Activated T-cell treated with anti-CD3 and anti-CD28 coated beads for 1 hour (primary cell): ENCODE measurements at regions not wholly inside any gene's neighbourhood (a gene's known extent, or its start where the extent isn't known, plus 50 kb on each side); places are given as distances from the start of the nearest gene placed in this dataset.
"Not testable (repeated sequence)": the region's sequence is repeated elsewhere in the genome, so short reads cannot be mapped to it uniquely, and the experiment has no call there.

Source experiments
- DNase-seq: peaks from one replicate; pipeline ENCODE4 v3.0.0-alpha.2; 2020; ENCODE audit warnings: low read depth

DNA sequence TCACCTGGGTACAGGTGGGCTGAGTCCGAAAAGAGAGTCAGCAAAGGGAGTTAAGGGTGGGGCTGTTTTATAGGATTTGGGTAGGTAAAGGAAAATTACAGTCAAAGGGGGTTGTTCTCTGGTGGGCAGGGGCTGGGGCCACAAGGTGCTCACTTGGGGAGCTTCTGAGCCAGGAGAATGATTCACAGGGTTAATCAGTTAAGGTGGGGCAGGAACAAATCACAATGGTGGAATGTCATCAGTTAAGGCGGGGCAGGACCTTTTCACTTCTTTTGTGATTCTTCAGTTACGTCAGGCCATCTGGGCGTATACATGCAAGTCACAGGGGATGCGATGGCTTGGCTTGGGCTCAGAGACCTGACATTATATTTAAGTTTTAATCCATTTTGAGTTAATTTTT, 179.7 kb upstream of the TRPC7 start:
- DNase-seq = not testable (repeated sequence)

DNA sequence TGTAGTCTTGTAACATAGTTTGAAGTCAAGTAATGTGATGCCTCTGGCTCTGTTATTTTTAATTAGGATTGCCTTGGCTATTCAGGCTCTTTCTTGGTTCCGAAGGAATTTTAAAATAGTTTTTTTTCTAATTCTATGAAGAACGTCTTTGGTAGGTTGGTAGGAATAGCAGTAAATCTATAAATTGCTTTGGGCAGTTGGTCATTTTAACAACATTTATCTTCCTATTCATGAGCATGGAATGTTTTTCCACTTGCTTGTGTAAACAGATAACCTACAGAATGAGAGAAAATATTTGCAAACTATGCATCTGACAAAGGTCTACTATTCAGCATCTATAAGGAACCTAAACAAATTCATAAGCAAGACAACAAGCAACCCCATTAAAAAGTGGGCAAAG, 173.2 kb upstream of the TRPC7 start:
- DNase-seq = no peak

DNA sequence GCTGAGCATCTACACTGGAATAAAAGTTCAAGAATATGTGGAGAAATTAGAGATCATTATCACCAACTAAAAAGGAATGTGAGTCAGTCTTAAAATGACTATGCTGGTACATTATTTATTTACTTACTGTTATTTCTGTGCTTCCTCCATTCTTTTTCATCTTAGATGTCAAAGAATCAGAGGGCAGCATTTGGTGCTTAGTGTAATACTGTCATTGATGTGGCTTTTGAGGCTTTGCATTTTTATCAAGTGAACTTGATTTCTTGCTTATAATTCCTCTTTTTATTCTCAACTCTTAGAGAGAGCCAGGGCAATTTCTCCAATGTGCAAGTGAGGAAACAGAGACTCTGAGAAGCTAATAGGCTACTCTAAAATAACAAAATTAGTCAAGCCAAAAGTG, 163.7 kb upstream of the TRPC7 start:
- no peak for DNase-seq

DNA sequence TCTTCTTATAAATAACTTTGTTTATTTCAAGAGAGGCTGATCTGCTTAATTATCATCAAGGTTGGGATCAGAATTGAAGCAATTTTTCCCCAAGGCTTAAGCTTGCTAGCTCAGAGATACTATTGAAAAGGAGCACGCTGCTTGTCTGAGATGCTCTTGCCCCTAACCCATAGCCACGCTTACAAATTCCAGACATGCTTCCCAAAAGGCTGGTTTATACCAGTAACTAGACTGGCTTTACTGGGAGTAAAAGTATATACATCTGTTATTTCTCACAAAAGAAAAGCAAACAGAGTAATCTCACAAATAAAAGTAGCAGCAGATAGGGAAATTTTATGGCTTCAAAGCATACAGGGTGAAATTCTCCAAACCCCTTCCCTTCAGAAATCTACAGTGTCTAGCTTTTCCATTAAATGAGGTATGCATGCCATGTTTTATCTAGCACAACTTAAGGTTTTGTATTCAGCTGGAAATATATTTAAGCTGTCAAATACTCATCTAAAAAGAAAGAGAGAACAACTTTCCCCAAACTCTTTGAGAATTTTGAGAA, 163.2 kb upstream of the TRPC7 start:
- DNase-seq = no peak

DNA sequence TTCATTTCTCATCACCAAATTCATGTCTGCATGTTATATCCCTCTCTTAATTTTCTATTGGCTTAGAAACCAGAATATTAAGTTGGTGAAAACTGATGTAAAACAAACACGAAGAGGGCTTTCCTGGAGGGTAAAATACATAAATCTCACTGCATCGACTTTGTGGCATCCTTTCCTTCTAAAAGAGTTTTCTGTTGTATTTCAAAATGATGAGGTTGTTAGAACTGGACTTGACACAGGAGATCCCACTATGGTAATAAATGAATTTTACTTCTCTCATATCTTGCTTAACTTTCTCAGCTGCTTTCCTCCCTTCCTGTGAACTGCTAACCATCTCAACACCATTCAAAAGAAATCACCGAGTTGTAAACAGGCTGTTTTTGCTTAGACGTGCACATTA, 162.0 kb upstream of the TRPC7 start:
- no peak for DNase-seq

DNA sequence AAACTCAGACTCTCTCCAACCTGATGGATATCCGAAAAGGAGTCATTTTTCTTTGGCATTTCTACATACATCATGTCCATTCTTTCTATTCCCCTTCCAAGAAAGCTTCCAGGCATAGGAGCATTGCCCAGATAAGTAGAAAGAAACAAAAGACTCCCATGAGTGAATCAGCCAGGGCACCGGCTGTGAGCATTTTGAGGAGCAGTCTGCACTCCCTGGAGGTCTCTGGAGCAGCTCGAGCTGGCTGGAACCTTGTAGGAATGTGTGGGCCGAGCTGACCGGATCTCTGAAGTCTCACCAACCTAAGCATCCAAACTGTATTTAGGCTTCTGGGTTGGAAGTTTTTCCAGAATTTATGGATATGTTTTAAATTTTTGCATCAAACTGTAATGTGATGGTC, 161.4 kb upstream of the TRPC7 start:
- no peak for DNase-seq

DNA sequence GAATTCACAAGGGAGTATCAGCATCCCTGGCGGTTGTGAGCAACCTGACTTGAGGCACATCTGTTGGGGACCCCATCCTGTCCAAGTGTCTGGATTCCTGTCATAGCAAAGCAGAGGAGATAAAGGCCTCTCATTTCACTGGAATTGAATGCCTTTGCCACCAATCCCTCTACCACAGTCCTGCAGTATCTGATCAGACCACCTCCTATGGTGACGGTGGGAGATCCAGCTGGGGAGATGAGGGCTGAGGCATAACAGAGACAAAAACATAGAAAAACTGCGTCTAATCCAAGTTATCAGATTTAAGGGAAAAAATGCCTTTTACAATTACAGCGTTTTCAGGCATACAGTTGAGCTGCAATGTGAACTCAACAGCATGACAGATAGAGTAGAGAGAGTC, 160.7 kb upstream of the TRPC7 start:
- DNase-seq = no peak

DNA sequence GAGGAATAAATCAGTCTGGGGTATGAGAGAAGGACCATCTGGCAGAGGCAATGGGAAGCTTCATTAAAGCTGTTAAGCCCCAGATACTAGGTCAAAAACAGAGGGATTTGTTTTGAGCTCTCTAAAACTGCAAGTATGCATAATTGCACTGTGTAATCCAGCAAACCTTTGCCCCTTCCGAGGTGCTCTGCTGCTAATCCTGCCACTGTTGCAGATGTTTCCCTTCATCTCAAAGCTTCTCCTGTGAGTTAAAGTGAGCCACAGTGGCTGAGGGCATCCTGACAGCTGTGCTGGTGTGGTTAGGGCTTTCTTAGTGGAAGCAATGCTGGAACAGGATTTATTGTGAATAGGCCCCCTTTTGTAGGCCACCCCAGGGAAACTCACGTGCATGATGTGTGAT, 160.3 kb upstream of the TRPC7 start:
- DNase-seq = no peak

DNA sequence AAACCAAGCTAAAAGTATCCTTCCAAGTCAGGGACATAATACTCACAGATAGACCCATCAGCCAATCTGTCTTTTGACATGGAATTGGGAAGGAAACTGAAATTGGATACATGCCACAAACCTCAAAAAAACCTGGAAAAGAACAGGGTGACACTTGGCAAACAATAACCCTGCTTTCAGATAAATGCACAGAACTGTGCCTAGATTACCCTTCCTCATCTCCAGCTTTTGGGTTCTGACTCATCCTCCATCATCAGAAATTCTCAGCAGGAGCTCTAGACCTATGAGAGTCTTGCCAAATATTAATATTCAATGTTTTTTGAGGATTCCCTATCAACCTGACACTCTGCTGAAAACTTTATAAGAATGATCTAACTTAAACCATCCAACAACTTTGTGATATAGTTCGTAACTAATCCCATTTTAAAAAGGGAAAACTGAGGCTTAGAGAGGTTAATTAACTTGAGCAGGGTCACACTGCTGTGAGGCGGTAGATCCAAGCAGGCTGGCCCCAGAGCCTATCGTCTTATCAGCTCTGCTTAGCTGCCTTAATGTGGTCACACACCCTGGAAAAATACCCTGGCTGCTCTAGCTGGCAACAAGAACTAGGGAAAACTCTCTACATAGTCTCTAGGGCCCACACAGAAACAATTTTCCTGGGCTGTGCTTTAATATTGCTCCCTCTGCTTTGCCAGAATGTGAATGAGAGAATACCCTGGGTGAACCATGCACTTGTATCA, 157.0 kb upstream of the TRPC7 start:
- no peak for DNase-seq

DNA sequence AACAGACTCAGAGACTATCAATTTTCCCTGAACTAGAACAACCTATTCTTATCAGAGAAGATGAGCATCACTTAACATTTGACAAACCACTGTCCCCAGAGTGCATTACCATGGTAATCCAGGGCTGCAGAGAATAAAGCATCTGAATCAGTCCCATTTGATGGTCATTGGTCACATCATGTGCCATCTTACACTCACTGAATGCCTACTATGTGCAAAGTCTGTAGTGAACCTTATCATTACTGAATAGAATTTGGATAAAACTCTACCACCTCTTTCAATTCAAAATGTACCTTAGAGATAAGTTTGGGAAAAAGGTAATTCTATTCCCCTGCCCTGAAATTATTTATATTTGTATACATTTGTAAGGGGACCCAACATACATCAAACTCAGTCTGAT, 156.4 kb upstream of the TRPC7 start:
- no peak for DNase-seq

DNA sequence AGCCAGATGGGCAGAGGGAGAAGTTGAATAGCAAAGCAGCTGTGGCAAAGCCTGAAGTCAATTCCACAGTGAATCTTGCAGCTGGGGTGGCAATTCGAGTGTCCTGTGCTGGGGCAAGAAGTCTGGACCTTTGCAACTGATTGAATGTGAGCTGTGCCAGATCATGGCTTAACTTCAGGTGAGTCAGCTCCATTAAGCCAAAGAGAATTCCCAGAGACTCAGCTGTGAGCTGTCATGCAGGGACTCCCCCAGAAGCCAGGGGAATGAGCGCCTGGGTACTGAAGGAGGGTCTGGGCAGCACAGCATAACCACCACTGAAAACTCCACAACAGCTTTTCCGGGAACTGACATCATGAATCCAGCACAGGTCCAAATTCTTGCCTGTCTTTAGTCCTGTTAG, 153.5 kb upstream of the TRPC7 start:
- no peak for DNase-seq

DNA sequence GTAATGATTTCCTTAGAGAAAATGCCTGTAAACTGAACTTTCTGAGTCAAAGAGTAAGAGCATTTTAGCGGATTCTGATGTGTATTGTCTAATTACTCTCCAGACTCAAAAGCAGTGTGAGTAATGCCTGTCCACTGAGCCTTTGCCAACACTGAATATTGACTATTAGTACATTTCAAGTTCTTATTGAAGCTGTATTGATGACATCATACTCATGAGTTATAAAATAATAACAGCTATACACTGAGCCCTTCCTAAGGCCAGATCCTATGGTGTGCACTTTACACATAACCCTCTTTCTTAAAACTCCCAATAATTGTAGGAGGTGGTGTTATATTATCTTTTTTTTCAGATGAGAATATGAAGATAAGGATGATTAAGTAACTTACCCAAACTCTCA, 152.8 kb upstream of the TRPC7 start:
- DNase-seq = no peak

DNA sequence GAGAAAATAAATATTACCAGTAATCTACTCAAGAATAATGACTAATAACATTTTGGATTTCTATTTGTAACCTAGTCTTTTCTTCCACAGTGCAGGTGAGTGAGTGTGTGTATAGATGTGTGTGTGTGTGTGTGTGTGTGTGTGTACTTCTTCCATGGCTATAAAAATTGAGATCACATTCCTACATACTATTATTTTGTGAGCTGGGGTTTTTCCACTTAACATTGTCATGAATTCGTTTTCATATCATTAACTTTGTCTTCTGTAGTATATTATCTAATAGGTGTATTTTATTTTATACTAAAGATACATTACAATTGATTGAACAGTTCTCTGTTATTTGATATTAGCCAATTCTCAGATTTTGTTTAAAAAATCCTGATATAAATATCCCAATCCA, 152.4 kb upstream of the TRPC7 start:
- no peak for DNase-seq

DNA sequence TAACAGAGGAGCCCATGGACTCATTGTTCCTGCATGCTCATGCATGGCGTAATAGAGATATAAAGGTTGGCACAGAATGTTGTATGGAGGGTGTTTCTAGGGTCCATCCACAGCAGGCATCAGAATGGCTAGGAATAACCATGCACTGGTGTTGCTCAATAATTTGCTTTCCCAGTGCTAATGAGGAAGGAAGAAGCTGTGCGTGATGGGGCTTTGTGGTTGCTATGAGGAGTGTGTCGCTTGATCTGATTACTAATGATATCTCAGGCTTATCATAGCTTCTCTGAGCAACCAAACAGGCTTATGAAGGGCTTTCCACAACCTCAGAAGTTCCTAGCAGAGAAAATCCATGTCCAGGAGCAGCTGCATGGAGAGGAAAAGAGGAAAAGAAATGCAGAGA, 151.3 kb upstream of the TRPC7 start:
- DNase-seq = no peak

DNA sequence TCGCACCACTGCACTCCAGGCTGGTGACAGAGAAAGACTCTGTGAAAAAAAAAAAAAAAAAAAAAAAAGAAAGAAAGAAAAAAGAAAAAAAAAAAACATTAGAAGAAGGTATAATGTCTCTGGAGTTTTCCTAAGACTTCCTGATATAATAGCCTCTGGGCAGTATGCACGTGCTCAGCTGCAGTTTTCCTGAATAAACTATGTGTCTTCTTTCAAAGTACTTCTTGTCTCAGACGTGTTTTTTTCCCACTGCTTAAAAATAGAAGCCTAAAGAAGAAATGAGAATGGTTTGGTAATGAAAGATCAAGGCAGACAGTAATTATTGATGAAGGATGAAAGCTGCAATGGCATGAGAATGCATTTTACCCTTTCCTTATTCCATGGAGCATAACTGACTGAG, 148.1 kb upstream of the TRPC7 start:
- DNase-seq = no peak

DNA sequence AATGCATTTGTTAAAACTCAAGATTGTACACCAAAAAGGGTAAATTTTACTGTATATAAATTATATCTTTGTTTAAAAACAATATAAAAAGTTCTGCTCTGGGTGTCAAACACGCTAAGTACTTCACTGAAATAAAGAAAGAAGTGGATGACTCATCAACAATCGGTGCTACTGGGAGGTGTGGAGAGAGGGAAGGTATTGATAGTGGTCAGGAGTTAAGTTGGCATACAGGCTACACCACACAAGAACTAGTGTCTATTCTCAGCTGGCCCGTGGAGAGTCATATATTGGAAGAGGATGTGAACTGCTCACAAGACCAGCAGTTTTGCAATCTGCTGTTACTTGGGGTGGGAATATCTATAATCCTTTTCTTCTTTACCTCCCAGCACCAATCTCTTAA, 145.7 kb upstream of the TRPC7 start:
- DNase-seq = no peak

DNA sequence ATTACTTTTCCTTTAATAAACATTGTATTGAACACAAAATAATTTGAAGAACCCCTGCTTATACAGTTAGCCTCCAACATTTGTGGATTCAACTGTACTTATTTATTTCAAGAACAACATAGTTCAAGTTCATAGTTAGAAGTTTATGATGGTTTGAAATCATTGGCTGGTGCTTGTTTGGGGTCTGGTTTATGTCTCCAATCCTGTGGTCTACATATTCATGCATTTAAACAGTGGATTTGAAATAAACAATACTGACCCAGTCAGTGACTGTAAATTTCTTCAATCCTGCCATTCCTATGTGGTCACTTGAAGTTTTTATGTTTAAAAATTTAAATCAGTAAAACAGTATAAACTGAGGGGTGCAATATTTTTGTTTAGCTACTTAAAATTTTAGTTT, 145.1 kb upstream of the TRPC7 start:
- no peak for DNase-seq

DNA sequence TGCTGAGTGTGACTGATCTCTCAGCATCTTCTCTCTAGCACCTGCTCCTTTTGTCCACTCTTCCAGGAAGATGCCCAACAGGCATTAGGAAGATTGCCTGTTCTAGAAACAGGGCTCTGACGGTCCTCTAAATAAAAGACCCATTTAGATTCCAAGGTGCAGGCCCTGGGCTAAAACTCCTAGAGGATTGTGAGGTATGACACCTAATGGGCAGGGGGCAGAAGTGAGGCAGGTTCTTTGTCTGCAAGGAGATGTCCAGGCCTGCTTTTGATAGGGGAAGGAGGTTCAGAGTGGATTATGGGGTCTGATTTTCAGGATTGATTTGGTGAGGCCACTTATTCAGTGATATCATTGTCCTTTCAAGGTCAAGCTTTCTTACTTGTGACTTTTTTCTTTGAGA, 140.8 kb upstream of the TRPC7 start:
- no peak for DNase-seq

DNA sequence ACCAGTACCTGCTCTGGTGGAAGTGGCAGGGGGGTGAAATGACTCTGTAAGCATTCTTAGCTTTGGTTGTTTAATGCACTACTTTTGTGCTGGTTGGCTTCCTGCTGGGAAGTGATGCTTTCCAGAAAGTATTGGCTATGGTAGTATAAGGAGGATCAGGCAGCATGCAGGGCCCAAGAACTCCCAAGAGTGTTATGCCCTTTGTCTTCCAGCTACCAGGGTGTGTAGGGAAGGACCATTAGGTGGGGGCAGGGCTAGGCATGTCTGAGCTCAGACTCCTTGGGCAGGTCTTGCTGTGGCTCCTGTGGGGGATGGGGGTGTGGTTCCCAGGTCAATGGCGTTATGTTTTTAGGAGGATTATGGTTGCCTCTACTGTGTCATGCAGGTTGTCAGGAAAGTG, 135.8 kb upstream of the TRPC7 start:
- DNase-seq = no peak

DNA sequence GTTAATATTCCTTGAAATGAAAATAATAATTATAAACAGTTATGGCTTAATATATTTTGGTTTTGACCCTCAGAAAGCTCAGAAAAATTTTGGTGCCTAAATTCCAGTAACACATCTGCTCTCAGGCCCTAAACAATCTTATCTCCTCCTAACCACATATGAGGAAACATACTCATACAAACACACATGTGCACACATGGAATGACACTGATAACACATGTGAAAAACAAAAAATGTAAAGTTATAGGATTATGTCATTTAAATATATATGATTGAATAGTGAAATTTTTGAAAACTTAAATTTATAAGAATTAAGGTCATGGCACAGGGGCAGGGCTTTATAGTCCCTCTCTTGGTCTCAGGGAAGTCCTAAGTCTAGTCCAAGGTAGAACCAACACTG, 127.2 kb upstream of the TRPC7 start:
- DNase-seq = no peak

DNA sequence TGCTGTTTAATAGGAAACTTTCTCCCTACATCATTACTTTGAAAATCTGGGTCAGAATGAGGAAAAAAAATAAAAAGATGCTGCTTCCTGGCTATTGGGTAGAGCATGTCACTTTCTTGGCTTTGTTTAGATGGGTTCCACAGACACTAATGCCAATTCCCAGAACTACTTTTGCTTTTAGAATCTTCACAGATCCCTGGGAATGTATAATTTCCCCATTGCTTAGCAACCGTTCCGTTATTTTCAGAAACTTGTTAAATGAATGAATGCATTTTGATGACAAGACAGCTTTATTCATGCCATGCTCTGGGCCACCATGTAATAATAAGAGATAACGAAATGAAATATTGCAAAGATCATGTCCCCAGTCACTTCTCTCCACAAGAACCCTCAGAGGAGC, 126.5 kb upstream of the TRPC7 start:
- DNase-seq = no peak

DNA sequence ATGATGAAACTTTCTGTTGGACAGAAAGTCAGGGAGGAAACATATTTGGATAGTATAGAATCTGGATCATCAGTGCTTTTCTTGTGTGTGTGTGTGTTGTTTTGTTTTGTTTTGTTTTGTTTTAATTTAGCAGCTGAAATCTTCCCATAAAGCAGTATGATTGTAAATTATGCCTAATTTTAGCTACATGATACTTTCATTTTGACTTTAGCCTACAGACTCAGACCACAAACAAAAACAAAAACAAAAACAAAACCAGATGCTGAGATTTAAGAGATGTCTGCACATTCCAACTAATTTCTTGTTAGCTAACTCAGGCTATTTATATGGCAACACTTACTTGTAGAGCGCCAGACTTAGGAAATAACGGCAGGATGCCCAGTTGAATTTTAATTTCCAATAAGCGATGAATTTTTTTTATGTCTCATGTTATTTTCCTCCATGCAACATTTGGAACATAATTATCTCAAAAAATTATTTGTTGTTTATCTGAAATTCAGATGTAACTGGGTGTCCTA, 119.5 kb upstream of the TRPC7 start:
- DNase-seq = no peak

DNA sequence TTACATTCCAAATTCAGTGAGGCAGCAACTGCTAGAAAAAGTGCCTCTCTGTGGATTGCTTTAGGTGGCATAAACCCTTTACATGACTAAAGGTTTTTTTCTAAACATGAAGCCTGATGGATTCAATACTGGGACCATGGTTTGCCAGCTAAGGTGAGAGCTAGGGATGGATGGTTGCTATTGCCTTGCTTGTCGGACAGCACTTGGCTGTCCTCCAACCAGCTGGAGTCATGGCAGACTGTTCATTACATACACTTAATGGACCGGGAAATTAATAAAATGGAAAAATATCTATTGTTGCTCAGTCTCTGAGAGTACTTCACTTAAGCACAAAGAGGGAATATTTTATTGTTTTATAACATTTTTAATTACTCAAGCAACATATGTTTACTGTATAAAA, 116.9 kb upstream of the TRPC7 start:
- no peak for DNase-seq

DNA sequence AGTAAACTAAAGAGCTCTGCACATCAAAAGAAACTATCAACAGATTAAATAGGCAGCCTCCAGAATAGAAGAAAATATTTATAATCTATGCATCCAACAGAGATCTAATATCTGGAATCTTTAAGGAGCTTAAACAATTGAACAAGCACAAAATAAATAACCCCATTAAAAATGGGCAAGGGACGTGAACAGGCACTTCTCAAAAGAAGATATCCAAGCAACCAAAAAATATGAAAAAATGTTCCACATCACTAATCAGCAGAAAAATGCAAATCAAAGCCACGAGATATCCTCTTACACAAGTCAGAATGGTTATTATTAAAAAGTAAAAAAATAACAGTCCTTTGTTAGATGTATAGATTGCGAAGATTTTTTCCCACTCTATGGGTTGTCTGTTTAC, 109.1 kb upstream of the TRPC7 start:
- DNase-seq = no peak
